ENCODE measurements at regions not wholly inside any gene's neighbourhood (a gene's known extent, or its start where the extent isn't known, plus 50 kb on each side); places are given as distances from the start of the nearest gene placed in this dataset.
"Not testable (repeated sequence)": the region's sequence is repeated elsewhere in the genome, so short reads cannot be mapped to it uniquely, and the experiment has no call there.

DNA sequence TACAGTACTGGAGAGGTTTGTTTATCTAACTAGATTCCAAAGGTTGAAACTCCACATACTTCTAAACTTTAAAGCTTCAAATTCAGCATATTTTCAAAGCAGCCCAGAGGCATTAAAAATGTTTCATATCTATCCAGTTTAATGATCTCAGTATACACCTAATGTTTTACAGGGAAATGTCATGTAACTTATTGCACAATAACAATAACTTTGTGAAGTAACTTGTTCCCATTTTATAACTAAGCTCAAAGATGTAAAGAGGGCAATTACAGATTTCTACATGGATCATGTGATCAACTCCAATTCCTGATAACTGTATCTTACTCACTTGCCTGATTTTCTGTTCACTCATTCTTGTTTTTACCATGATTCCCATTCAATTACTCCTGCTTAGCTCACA is 610.0 kb downstream of the TAF11L14 start:
- DNase-seq (ENCODE audit: low read depth): no peak

DNA sequence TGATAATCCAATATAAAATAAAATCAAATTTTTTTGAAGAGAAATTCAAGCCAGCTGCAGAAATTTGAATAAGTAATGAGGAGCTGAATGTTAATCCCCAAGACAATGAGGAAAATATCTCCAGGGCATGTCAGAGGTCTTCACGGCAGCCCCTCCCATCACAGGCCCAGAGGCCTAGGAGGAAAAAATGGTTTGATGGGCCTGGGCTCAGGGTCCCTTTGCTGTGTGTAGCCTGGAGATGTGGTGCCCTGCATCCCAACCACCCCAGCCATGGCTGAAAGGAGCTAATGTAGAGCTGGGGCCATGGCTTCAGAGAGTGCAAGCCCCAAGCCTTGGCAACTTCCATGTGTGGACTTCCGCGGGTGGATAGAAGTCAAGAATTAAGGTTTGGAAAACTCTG is 618.3 kb downstream of the TAF11L14 start:
- DNase-seq (ENCODE audit: low read depth): no peak

DNA sequence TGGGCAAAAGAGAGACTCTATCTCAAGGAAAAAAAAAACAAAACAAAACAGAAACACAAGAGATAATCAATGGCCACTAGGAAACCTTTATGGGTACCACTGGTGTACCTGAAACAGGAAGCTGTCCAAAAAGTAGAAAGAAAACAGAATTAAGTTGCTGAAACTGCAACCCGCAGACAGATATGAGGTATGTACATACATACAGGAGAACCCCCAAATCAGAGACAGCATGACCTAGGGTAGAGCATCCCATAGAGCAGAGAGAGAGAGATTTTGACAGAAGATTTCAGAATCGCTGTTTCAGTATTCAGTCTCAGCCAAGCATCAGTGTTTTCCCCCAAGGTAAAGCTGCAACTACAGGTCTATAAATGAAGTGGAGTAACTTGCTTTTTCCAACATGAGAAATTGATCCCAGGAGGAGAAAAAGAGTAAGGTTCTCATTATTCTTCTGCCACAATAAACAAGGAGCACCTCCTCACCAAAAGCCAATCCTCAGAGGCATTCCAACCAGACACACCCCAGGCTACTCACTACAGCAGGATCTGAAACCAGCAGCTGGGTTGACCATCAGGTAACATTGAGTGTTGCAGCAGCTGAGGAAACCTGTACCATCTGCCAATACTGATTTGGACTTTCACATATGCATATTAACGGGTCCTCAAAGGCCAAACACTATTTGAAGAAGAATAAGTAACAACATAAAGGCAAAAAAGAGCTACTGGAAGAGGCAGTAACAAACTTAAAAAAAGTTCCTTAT is 630.0 kb downstream of the TAF11L14 start:
- no peak for DNase-seq (ENCODE audit: low read depth)

DNA sequence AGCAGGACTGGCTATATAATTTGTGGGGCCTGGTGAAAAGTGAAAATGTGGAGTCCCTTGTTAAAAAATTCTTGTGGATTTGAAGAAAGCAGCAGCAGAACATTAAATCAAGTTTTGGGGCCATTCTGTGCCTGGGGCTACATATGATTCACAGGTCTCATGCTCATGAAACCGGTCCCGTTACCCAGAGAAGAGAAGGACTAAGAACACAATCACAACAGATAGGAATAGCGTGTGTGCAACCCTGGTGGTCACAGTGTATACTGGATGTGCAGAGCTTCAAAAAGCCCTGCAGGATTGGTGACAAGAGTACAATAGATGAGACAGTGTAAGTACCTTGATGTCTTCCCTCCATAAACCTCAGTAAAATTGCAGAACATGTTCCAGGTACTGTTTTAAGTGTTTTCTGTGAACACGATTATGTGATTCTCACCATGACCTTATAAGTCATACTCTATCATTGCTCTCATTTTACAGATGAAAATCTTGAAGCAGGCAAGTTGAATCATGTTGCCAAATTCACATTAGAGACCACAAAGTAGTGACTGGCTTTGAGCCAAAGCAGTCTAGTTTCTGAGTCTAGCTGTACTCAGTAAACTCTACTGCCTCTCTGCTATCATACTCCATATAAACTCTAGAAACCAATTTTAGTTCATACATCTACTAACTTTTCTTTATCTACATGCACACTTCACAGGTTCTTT is 636.5 kb downstream of the TAF11L14 start:
- no peak for DNase-seq (ENCODE audit: low read depth)

DNA sequence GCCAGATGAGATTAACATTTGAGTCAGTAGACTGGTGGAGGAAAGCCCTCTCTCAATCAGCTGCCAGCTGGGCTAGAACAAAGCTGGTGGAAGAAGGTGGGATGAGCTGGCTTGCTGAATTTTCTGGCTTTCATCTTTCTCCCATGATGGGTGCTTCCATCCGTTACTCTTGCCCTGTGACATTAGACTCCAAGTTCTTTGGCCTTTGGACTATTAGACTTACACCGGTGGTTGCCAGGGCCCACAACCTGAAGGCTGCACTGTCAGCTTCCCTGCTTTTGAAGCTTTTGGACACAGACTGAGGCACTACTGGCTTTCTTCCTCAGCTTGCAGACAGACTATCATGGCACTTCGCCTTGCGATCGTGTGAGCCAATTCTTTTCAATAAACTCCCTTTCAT is 642.7 kb downstream of the TAF11L14 start:
- DNase-seq (ENCODE audit: low read depth): no peak

DNA sequence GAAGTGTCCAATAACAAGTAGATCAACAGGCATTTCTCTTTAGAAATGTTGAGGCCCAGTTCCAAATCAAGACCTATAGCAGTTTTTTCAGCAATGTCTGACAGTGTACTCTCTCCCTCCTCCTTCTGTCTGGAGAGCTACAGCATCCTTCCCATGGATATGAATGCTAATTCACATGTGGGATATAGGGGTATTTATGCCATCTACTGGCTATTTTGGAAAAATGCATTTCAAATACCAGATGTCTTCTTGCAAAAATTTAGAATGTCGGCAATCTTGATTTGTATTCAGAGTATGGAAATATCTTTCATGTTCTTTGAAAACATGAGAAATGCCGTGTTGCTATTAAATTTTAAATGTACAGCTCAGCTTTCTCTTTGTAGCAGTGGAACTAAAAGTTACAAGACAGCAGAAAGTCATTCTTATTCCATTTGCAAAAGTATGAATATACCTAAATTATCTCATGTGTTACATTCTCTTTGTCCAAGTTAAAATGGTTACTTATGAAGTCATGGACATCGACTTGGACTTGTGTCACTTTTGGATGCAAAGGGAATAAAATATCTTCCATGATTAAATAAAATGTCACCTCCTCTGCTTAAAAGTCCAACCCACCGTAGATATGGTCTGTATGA is 647.8 kb downstream of the TAF11L14 start:
- DNase-seq (ENCODE audit: low read depth): no peak

DNA sequence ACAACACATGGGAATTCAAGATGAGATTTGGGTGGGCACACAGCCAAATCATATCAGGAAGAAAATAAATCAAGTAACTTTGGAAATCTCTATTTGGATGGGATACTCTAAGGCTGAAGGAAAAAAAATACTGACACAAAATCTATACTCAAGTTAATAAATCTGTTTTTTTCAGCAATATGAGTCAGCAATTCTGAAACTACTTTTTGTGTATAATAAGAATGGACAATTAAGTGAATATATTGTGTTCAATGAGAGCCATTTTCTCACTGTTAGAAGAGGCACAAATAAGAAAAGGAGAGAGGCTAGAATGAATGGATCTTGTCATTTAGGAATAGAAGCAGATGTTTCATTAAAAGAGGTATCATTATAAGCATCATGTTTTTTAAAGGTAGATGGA is 651.0 kb downstream of the TAF11L14 start:
- no peak for DNase-seq (ENCODE audit: low read depth)

DNA sequence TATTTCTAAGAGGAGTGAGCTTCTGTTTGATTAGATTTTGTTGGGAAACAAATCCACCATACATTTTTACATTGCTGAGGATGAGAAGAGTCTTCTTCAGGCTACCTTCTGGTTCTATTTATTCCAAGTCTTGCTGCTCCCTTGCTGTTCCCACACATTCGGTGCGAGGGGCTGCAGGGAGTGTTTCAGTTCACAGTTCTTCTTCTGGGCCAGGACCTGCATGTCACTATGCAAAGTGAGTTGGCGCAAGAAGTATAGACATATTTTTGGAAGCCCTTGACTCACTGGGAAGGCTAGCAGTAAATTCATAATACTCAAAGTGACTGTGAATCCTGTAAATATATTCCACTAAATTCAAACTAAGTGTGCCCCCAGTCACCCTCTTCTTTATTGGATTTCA is 657.9 kb downstream of the TAF11L14 start:
- DNase-seq (ENCODE audit: low read depth): no peak

DNA sequence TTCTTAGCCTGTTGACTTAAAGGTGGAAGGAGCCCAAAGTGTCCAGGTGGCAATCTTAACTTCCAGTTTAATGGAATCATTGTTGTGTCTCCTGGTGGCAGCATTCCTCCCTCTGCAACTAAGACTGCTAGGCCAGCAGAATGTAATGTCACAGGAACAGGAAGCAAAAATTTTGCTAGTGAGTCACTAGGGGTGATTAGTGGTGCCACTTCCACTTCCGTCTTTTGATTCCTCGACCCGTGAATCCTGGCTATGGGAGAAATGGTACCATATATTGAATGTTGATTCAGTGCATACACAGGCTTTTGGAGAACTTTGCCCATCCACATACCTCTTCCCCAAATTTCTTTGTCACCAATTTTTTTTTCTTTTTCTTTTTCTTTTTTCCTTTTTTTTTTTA is 661.4 kb downstream of the TAF11L14 start:
- DNase-seq (ENCODE audit: low read depth): not testable (repeated sequence)

DNA sequence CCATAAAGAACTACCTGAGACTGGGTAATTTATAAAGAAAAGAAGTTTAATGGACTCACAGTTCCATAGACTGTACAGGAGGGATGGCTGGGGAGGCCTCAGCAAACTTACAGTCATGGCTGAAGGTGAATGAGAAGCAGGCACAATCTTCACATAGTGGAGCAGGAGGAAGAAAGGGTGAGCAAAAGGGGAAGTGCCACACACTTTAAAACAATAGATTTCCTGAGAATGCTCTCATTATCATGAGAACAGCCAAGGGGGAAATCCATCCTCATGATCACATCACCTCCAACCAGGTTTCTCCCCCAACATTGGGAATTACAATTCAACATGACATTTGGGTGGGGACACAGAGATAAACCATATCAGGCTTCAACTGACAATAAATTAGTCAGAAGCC is 664.9 kb downstream of the TAF11L14 start:
- DNase-seq (ENCODE audit: low read depth): no peak

DNA sequence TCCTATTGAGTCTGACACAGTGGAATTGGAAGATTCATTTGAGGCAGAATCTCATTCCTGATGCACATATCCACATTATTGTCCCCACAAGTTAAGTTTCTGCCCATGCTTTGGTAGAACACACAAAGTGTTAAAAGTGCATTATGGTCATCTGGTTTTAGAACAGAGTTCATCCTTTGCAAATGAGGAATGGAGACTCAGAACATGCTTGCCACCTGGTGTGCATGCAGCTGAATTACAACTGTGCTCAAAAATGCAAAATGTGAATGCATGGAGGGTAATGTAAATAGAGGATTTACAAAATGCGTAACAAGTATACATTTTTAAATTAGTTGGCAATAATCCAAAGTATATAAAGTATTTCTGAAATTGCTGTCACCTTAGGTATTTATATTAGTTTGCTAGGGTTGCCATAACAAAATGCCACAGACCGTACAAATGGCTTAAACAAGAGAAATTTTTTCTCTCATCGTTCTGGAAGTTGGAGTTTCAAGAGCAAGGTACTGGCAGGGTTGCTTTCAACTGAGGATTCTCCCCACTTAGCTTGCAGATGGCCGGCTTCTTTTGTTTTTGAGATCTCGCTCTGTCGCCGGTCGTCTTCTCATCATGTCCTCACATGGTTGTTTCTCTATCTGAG is 671.1 kb downstream of the TAF11L14 start:
- no peak for DNase-seq (ENCODE audit: low read depth)

DNA sequence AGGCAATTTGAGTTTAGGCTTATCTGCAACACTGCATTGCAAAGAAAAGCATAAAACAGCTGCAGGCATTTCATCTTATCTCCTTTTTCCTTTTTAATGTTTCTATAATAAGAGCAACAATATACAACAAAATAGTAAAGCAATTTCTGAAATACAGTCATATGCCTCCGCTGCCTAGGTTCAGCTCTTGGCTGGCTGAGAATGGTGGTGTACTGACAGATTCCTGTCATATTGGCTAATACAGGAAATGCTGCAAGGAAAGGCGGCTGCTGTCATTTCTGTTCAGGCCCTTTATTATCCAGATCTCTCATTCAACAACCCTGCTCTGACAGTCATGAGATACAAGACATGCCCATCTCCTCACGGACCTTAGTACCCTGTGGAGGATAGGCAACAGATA is 677.0 kb downstream of the TAF11L14 start:
- no peak for DNase-seq (ENCODE audit: low read depth)

DNA sequence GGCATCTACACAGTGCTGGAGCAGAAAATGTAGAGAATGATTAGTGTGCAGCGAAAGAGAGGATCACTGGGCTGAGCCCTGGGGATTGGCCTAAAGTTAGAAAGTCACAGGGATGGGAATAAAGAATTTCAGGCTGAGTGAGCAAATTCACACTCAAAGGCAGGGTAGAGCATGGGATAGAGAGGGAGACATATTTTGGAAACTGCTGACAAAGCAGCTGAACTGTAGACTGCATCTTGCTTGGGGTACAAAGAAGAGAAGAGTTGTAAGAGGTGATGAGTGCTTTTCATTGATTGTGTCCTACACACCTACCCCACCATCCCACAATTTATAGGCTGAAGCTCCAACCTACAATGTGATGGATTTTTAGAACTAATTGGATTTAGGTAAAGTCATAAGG is 677.8 kb downstream of the TAF11L14 start:
- no peak for DNase-seq (ENCODE audit: low read depth)

DNA sequence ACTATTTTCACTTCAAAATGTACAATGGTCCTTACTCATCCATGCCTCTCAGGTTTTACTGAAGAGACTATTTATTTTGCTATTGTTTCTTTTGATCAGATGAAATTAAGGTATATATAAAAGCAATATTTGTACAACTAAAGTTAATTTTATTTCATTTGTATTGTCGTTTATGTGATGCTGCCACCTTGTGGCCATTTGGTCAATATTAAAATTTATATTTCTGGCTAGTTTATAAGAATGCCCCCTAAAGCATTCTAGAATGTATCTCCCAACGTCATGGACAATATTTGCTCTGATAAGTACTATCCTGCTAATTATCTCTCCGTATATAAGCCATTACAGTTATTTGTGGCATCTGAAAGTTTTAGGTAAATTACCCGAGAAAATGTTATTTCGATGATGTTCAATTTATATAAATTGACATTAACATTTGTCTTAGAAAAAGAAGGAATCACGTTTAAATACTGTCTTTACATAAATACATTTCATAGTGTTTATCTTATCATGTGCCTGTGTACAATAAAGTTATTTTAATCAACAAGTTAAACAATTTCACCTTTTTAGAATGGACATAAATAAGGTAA is 680.0 kb downstream of the TAF11L14 start:
- DNase-seq (ENCODE audit: low read depth): no peak

DNA sequence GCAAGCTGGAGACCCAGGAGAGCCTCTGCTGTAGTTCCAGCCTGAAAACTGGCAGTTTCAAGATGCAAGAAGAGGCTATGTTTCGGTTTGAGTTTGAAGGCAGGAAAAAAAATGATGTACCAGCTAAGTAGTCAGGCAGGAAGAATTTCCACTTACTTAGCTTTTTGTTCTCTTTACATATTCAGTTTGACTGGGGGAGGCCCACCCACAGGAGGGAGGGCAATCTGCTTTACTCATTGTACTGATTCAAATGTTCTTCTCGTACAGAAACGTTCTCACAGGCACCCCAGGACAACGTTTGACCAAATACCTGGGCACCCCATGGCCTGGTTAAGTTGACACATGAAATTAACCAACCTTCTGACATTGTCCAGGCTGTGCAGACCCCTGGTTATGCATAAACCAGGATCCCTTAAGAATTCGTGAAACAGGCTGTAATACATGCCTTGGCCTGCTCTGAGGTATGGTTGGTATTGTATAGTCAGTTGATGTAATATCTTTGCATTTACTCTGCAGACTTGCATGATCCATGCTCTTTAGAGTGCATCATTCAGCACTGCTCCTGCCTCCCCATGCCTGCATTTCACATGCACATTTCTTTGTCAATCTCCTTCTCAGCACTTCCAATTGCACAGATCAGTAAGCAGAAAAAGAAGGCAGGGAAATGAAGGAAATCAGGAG is 687.1 kb downstream of the TAF11L14 start:
- no peak for DNase-seq (ENCODE audit: low read depth)

DNA sequence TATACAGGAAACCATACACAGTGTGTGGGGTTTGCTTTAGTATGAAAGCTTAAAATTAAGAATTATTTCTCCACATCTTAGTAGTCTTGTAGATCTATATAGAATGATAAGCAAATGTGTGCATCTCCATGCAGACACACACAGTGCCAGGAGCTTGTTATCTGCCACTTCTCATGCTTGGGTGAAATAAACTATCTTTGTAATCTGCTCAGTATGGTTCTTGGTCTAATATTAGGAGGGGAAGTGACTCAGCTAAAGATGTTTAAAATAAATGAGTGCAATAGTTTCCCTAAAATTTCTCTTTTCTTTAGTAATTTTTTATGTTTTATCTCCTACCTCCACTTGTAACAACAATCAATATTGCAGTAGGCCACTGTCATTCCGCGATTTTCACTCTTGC is 689.6 kb downstream of the TAF11L14 start:
- no peak for DNase-seq (ENCODE audit: low read depth)

DNA sequence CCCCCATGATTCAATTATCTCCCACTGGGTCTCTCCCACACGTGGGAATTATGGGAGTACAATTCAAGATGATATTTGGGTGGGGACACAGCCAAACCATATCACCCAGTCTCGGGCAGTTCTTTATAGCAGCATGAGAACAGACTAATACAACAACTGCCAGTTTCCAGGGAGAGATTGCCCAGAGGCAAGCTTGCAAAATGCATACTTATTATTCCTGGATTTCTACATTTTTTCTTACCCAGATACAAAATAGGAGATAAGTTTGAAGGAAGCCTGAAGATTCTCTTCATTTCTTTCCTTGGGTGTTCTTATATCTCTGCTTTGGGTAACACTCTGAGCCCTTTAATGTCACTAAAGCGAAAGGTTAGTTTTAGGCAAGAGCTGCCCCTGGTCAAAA is 691.2 kb downstream of the TAF11L14 start:
- no peak for DNase-seq (ENCODE audit: low read depth)

DNA sequence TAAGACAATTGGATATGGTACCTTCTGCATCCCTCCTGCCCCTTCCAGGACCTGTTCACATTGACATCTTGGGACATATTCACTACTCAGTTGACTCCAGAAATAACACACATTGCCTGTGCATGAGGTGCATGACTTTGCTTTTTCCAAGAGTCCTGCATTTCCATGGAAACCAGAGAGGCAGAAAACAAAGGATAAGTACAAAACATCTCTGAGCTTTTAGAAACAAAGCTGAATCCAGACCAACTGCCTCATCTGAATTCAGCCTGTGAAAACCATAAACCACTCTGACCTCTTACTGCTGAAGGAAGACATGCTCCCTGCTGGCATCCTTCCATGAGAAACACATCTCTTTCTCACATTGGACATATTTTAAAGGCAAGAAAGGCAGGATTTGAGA is 695.1 kb downstream of the TAF11L14 start:
- no peak for DNase-seq (ENCODE audit: low read depth)

DNA sequence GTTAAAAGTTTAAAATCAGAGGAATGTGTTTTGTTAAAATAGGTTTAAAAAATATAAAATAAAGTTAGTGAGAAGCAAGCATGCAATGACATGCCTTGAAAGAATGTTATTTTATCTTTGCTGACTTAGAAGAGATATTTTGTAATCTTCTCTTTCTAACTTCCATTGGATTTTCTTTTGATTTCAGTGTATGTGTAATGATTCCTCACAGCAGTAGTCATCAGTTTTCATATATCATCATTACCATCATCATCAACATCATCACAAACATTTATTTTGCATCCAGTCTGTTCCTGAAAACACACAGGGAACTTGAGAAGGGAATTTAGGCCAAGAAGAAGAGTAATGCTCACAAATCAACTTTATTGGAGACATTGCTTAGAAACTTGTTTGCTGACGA is 699.6 kb downstream of the TAF11L14 start:
- DNase-seq (ENCODE audit: low read depth): no peak

DNA sequence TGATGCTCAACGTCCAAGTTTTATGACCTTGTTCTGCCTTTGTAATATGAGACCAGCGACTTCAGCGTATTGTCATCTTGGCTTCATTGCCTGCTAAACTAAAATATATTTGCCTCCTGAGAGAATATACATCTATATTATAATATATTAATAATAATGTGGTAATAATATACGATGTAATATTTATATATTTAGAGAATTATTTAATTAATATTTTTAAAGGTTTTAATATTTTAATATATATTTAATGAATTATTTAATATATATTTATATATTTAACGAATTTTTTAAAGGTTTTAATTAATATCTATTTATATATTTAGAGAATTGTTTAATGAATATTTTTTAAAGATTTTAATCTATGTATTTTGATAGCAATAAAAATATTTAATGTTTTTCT is 700.7 kb downstream of the TAF11L14 start:
- DNase-seq (ENCODE audit: low read depth): no peak

DNA sequence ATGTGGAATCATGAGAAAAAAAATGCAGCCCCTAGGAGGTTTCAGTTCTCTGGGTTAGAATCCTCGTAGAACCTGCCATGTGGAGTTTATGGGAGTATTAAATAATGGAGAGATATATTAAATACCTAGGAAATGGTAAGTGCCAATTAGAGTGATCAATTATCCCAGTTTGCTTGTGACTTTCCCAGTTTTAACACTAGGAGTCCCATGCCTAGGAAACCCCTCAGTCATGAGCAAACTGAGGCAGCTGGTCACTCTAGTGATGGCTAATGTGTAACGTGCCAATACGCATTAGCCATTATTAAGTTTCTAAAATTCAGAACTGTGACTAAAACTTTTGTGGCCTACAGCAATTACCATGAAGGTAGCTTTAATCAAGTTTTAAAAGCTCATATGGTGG is 720.6 kb downstream of the TAF11L14 start:
- DNase-seq (ENCODE audit: low read depth): no peak

DNA sequence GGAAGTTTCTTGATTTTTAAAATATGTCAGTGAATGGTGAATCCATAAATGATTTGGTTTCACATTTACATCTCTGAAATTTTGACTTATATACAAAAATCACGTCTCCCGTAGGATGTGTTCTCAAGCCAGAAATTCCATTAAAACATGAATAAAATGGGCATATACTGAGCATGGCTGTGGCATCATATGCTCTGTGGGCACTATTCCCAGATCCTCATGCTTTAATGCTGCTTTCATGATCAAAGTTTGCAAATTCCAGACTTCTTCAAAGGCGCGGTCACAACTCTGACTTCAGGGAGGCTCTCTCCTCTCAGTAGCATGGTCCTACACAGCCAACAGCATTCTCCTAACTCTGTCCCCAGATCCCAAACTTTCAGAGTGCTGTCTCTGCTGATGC is 723.2 kb downstream of the TAF11L14 start:
- no peak for DNase-seq (ENCODE audit: low read depth)

Data from stimulated activated CD8-positive, alpha-beta memory T cell treated with anti-CD3 and anti-CD28 coated beads, Interleukin-4, amount 100 ng/mL, for 24 hours (primary cell).